H1 (cell line): ENCODE measurements at regions not wholly inside any gene's neighbourhood (a gene's known extent, or its start where the extent isn't known, plus 50 kb on each side); places are given as distances from the start of the nearest gene placed in this dataset.

Experiments
- CTCF ChIA-PET: fragments of 300-600 bp; sonication (Branson Sonifier 250); formaldehyde crosslinking; loops from one replicate; lab custom pipeline; 2021; ENCODE audit not compliant: partially characterized antibody; lab: Charles Lee
- POLR2A ChIA-PET: fragments of 300-600 bp; sonication (Branson Sonifier 250); formaldehyde crosslinking; loops from one replicate; lab custom pipeline; 2021; ENCODE audit warnings: inconsistent platforms; ENCODE audit not compliant: partially characterized antibody; lab: Charles Lee
- DNase-seq, 2 experiments: peaks; one replicate each; pipeline versions ENCODE4 v3.0.0 to v3.0.0-alpha.2; 2010 to 2022; ENCODE audit warnings: low spot score in 2 of 2, low read depth in 1 of 2, mixed read lengths in 1 of 2
- FAIRE-seq: peaks from 2 replicates; lab custom pipeline; 2011; peaks lifted over from hg19 to GRCh38; lab: Jason Lieb, UNC
- H2AFZ ChIP-seq: 2 replicates; pipeline ENCODE4 v1.8.1; 2012; ENCODE audit warnings: low read length, inconsistent platforms
- H2AK5ac ChIP-seq: 2 replicates; pipeline ENCODE4 v1.6.1; 2013; ENCODE audit warnings: low read depth, low read length
- H2BK120ac ChIP-seq: replicated peaks from 2 replicates; pipeline ENCODE3; 2013; ENCODE audit warnings: low read depth, low read length, inconsistent platforms
- H2BK12ac ChIP-seq: 2 replicates; pipeline ENCODE4 v1.6.1; 2013; ENCODE audit warnings: low read depth, low read length
- H2BK15ac ChIP-seq: 2 replicates; pipeline ENCODE4 v1.6.1; 2013; ENCODE audit warnings: low read length
- H2BK20ac ChIP-seq: 2 replicates; pipeline ENCODE4 v1.6.1; 2013; ENCODE audit warnings: low read length
- H2BK5ac ChIP-seq: 2 replicates; pipeline ENCODE4 v1.6.1; 2013; ENCODE audit warnings: low read depth, low read length
- H3K14ac ChIP-seq: 2 replicates; pipeline ENCODE4 v1.6.1; 2013; ENCODE audit warnings: inconsistent platforms; ENCODE audit not compliant: insufficient read length
- H3K18ac ChIP-seq: 2 replicates; pipeline ENCODE4 v1.6.1; 2013; ENCODE audit warnings: low read length; ENCODE audit errors: extremely low read depth
- H3K23ac ChIP-seq: 2 replicates; pipeline ENCODE4 v1.6.1; 2013; ENCODE audit warnings: inconsistent platforms; ENCODE audit not compliant: insufficient read length
- H3K23me2 ChIP-seq: 2 replicates; pipeline ENCODE4 v1.6.1; 2013; ENCODE audit warnings: low read depth, low read length
- H3K27ac ChIP-seq: 2 replicates; pipeline ENCODE4 v1.6.1; 2011; ENCODE audit warnings: low read depth, low read length, inconsistent platforms
- H3K27me3 ChIP-seq, 4 experiments: replicated peaks in 1 of 4; 1 replicate in 1 of 4; 2 replicates in 3 of 4; pipeline versions ENCODE4 v1.6.1 to v1.8.1; 2011 to 2013; ENCODE audit warnings: low read length in 3 of 4, mild to moderate bottlenecking in 3 of 4, inconsistent platforms in 2 of 4, mixed read lengths in 2 of 4, moderate library complexity in 1 of 4; ENCODE audit not compliant: control insufficient read depth in 3 of 4, insufficient read depth in 3 of 4; ENCODE audit errors: extremely low read depth in 1 of 4
- H3K36me3 ChIP-seq, 4 experiments: 2 replicates each; pipeline versions ENCODE4 v1.6.1 to v1.8.1; 2011 to 2013; ENCODE audit warnings: mild to moderate bottlenecking in 4 of 4, low read length in 3 of 4, moderate library complexity in 2 of 4, control low read depth in 1 of 4, inconsistent platforms in 1 of 4; ENCODE audit not compliant: insufficient read depth in 4 of 4, control insufficient read depth in 2 of 4
- H3K4ac ChIP-seq: replicated peaks from 2 replicates; pipeline ENCODE3; 2013; ENCODE audit warnings: low read length, low read depth, mixed read lengths, inconsistent platforms; ENCODE audit not compliant: insufficient read length
- H3K4me1 ChIP-seq, 4 experiments: replicated peaks in 1 of 4; 1 replicate in 1 of 4; 2 replicates in 3 of 4; pipeline versions ENCODE4 v1.6.1 to v1.8.1; 2011 to 2013; ENCODE audit warnings: low read length in 3 of 4, inconsistent platforms in 2 of 4, mixed read lengths in 1 of 4; ENCODE audit not compliant: insufficient read depth in 4 of 4, control insufficient read depth in 3 of 4
- H3K4me2 ChIP-seq, 2 experiments: 2 replicates each; pipeline versions ENCODE4 v1.6.1 to v1.8.1; 2011 to 2013; ENCODE audit warnings: low read depth in 2 of 2, low read length in 2 of 2, control low read depth in 1 of 2, inconsistent platforms in 1 of 2, mild to moderate bottlenecking in 1 of 2; ENCODE audit not compliant: insufficient read depth in 1 of 2
- H3K4me3 ChIP-seq, 4 experiments: fragments of 200-600, 300-600 bp in 1 of 4; sonication (generic), shearing (Covaris generic), sonication (Bioruptor Twin) in 1 of 4; 2 replicates each; pipeline versions ENCODE4 v1.5.1 to v1.8.1; 2011 to 2016; ENCODE audit warnings: low read length in 4 of 4, low read depth in 3 of 4, control low read depth in 2 of 4, inconsistent platforms in 2 of 4, mild to moderate bottlenecking in 2 of 4, mixed read lengths in 1 of 4, moderate library complexity in 1 of 4; ENCODE audit not compliant: insufficient read depth in 2 of 4; ENCODE audit errors: extremely low read depth in 1 of 4
- H3K56ac ChIP-seq: replicated peaks from 2 replicates; pipeline ENCODE3; 2013; ENCODE audit warnings: low read depth, mild to moderate bottlenecking, mixed read lengths, low read length, inconsistent platforms; ENCODE audit not compliant: insufficient read length
- H3K79me1 ChIP-seq: 2 replicates; pipeline ENCODE4 v1.6.1; 2013; ENCODE audit warnings: low read depth, low read length, control low read depth
- H3K79me2 ChIP-seq, 2 experiments: 2 replicates each; pipeline versions ENCODE4 v1.6.1 to v1.8.1; 2012 to 2013; ENCODE audit warnings: low read length in 2 of 2, mild to moderate bottlenecking in 2 of 2, inconsistent platforms in 1 of 2; ENCODE audit not compliant: insufficient read depth in 2 of 2, control insufficient read depth in 1 of 2
- H3K9ac ChIP-seq, 4 experiments: replicated peaks in 1 of 4; 1 replicate in 1 of 4; 2 replicates in 3 of 4; pipeline versions ENCODE4 v1.6.1 to v1.8.1; 2011 to 2013; ENCODE audit warnings: low read depth in 3 of 4, low read length in 3 of 4, control low read depth in 2 of 4, mild to moderate bottlenecking in 2 of 4, moderate library complexity in 2 of 4, inconsistent platforms in 1 of 4; ENCODE audit errors: extremely low read depth in 1 of 4
- H3K9me3 ChIP-seq, 2 experiments: 2 replicates each; pipeline versions ENCODE4 v1.6.1 to v1.8.1; 2012 to 2013; ENCODE audit warnings: mild to moderate bottlenecking in 2 of 2, moderate library complexity in 2 of 2, control low read depth in 1 of 2, inconsistent platforms in 1 of 2, low read depth in 1 of 2, low read length in 1 of 2, mixed read lengths in 1 of 2; ENCODE audit not compliant: insufficient read depth in 2 of 2
- H4K20me1 ChIP-seq, 2 experiments: replicated peaks in 1 of 2; 2 replicates each; pipeline versions ENCODE3 to v1.8.1; 2011 to 2013; ENCODE audit warnings: inconsistent platforms in 2 of 2, low read length in 2 of 2, mild to moderate bottlenecking in 1 of 2; ENCODE audit not compliant: insufficient read depth in 2 of 2, control insufficient read depth in 1 of 2
- H4K5ac ChIP-seq: 2 replicates; pipeline ENCODE4 v1.6.1; 2013; ENCODE audit warnings: low read length, low read depth, mixed read lengths, inconsistent platforms; ENCODE audit not compliant: insufficient read length
- H4K8ac ChIP-seq: 2 replicates; pipeline ENCODE4 v1.8.0; 2013; ENCODE audit warnings: mild to moderate bottlenecking, moderate library complexity, low read length, inconsistent platforms; ENCODE audit not compliant: insufficient read depth; ENCODE audit errors: extremely low read depth
- H4K91ac ChIP-seq: replicated peaks from 2 replicates; pipeline ENCODE3; 2013; ENCODE audit warnings: low read length, mixed read lengths, inconsistent platforms; ENCODE audit not compliant: insufficient read length
- CBX8 ChIP-seq: fragments of 300-800, 300-1000 bp; sonication (generic); IDR thresholded peaks from 2 replicates; pipeline ENCODE4 v1.7.1; 2016; ENCODE audit warnings: low read depth, low read length, borderline replicate concordance
- EP300 ChIP-seq, 2 experiments: IDR thresholded peaks; 1 replicate in 1 of 2; 2 replicates in 1 of 2; pipeline ENCODE4 v1.6.1; 2011 to 2012; ENCODE audit warnings: low read depth in 2 of 2, low read length in 2 of 2, mild to moderate bottlenecking in 2 of 2, borderline replicate concordance in 1 of 2, inconsistent platforms in 1 of 2, moderate library complexity in 1 of 2
- FOSL1 ChIP-seq: IDR thresholded peaks from 2 replicates; pipeline ENCODE4 v1.6.1; 2011; ENCODE audit warnings: mild to moderate bottlenecking, low read depth, low read length, moderate library complexity; ENCODE audit not compliant: insufficient read depth
- HDAC6 ChIP-seq: IDR thresholded peaks from one replicate; pipeline ENCODE4 v1.7.1; 2012; ENCODE audit warnings: low read depth, mild to moderate bottlenecking, inconsistent platforms, low read length, moderate library complexity
- JUN ChIP-seq: IDR thresholded peaks from 2 replicates; pipeline ENCODE4 v1.6.1; 2011; ENCODE audit warnings: low read depth, mild to moderate bottlenecking, improper control_type of control experiment, low read length
- KDM4A ChIP-seq: IDR thresholded peaks from one replicate; pipeline ENCODE4 v1.7.1; 2012; ENCODE audit warnings: low read depth, mild to moderate bottlenecking, moderate library complexity, low read length, inconsistent platforms; ENCODE audit not compliant: severe bottlenecking
- RBBP5 ChIP-seq: IDR thresholded peaks from 2 replicates; pipeline ENCODE4 v1.7.1; 2012; ENCODE audit warnings: low read depth, mild to moderate bottlenecking, inconsistent platforms, low read length, moderate library complexity, borderline replicate concordance
- SRF ChIP-seq: IDR thresholded peaks from 2 replicates; pipeline ENCODE4 v1.6.1; 2011; ENCODE audit warnings: mild to moderate bottlenecking, low read depth, low read length, moderate library complexity
- TAF1 ChIP-seq: IDR thresholded peaks from 2 replicates; pipeline ENCODE4 v1.6.1; 2011; ENCODE audit warnings: mild to moderate bottlenecking, low read depth, low read length
- WGBS, 2 experiments: shearing (Covaris generic) in 1 of 2; methylation state at CpG; one replicate each; pipeline versions ENCODE4 v1.1.6 to v1.1.7; 2013 to 2015; ENCODE audit warnings: low lambda C conversion rate in 2 of 2, mixed read lengths in 2 of 2, inconsistent platforms in 1 of 2, low coverage in 1 of 2, missing lambda C conversion rate in 1 of 2; ENCODE audit not compliant: insufficient replicate concordance in 2 of 2, insufficient coverage in 1 of 2, insufficient read length in 1 of 2; ENCODE audit errors: extremely low coverage in 1 of 2, missing lambda C conversion rate in 1 of 2; 5-methylcytosine and 5-hydroxymethylcytosine counted together
- TF ChIP-seq, protein P1 (sequence below): IDR thresholded peaks from 2 replicates; pipeline ENCODE4 v1.6.1; 2012; ENCODE audit warnings: inconsistent platforms
- TF ChIP-seq, protein P2 (sequence below): IDR thresholded peaks from 2 replicates; pipeline ENCODE4 v1.6.1; 2011; ENCODE audit warnings: low read length, improper control_type of control experiment

DNA sequence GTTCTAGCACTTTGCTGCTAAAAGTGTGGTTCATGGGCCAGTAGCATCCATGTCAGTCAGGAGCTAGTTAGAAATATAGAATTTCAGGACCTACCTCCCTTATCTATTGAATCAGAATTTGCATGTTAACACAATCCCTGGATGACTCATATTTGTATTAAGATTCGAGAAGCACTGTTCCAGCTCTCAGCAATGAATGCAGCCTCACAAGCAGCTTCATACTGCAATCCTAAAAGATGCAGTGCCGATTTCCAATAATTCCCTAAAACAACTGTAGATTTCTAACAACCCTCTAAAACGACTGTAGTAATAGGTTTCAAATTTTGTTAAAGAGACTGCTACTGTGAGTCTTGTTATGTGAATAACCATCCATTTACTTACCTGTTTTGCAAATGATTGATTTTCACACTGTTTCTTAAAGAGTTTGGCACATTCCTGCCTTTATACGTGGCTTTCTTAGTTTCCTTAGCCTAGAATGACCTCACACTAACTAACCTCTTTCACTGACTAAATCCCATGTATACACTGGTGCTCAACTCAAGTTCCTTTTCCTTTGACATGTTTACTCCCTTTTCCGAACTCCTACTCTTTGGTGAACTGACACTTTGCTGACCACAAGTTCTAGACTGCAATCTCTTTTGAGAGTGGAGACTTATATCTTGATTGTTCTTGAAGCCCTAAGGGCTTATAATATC, 511.8 kb downstream of the METTL15 start:
- no peaks in the 10 kb centered on the region; the same call in 1 of the 2 replicates for H3K23me2 ChIP-seq
- TF ChIP-seq RBBP5 (no peak), FOSL1 (no peak), EP300 (IDR thresholded peaks at IDR 0.05; ENCODE audit: borderline replicate concordance in 1 of 2, low read depth in 2 of 2, low read length in 2 of 2) (no peak), SRF (no peak), TAF1 (no peak), HDAC6 (no peak), KDM4A (no peak), CBX8 (no peak), JUN (no peak)
- TF ChIP-seq, protein P1, sequence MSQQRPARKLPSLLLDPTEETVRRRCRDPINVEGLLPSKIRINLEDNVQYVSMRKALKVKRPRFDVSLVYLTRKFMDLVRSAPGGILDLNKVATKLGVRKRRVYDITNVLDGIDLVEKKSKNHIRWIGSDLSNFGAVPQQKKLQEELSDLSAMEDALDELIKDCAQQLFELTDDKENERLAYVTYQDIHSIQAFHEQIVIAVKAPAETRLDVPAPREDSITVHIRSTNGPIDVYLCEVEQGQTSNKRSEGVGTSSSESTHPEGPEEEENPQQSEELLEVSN: no peak
- TF ChIP-seq, protein P2, sequence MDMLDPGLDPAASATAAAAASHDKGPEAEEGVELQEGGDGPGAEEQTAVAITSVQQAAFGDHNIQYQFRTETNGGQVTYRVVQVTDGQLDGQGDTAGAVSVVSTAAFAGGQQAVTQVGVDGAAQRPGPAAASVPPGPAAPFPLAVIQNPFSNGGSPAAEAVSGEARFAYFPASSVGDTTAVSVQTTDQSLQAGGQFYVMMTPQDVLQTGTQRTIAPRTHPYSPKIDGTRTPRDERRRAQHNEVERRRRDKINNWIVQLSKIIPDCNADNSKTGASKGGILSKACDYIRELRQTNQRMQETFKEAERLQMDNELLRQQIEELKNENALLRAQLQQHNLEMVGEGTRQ: no peak

More for the DNA sequence above, 511.8 kb downstream of the METTL15 start:
- DNase-seq (no peak), FAIRE-seq (no peak)
- Histone ChIP-seq H2BK20ac (no peak overlapping the region), H4K8ac (no peak overlapping the region), H3K14ac (no peak overlapping the region), H2BK120ac (no peak overlapping the region), H3K4me2 (no peak overlapping the region), H3K9ac (no peak overlapping the region), H3K4ac (no peak overlapping the region), H3K79me1 (no peaks in the 10 kb centered on the region), H3K27me3 (no peaks in the 10 kb centered on the region), H2BK15ac (no peak overlapping the region), H2BK12ac (no peak overlapping the region), H3K23ac (no peak overlapping the region), H4K91ac (no peak overlapping the region), H2AFZ (0 out of 2 replicates have a peak overlapping the region, but pooled peaks have one; percentile 66), H3K36me3 (no peaks in the 10 kb centered on the region), H2BK5ac (no peak overlapping the region), H3K9me3 (no peaks in the 10 kb centered on the region; a peak in 1 of 4 replicates), H4K5ac (no peak overlapping the region), H3K4me3 (no peak overlapping the region), H4K20me1 (no peaks in the 10 kb centered on the region), H3K18ac (no peak overlapping the region), H3K56ac (no peak overlapping the region), H3K27ac (no peak overlapping the region), H3K4me1 (peaks cover 0 to 5% (median 2%) of the 10 kb centered on the region in 4 experiments; a peak in 2 of 7 replicates), H3K79me2 (no peaks in the 10 kb centered on the region), H2AK5ac (no peak overlapping the region)
- ChIA-PET CTCF (no interaction called here), POLR2A (no interaction called here)
- 57% methylated on average over 5 of the region's 5 CpGs; no CpG with 5 or more reads in 1 of the 2 experiments for WGBS, 2 experiments
